T-helper 2 cell treated with Interferon-gamma antibody and Interleukin-4, amounts not matched to agents 5 μg/mL and 100 μg/mL, for 36 hours (primary cell): ENCODE measurements at regions not wholly inside any gene's neighbourhood (a gene's known extent, or its start where the extent isn't known, plus 50 kb on each side); places are given as distances from the start of the nearest gene placed in this dataset.

Source experiments
- DNase-seq: peaks from one replicate; pipeline ENCODE4 v3.0.0; 2021; ENCODE audit warnings: low spot score
- H3K27ac Mint-ChIP-seq: one replicate; pipeline ENCODE4 v1.8.0; 2021; ENCODE audit warnings: mild to moderate bottlenecking, mixed read lengths
- H3K27me3 Mint-ChIP-seq: one replicate; pipeline ENCODE4 v1.8.0; 2021; ENCODE audit warnings: low read depth, mixed read lengths
- H3K36me3 Mint-ChIP-seq: one replicate; pipeline ENCODE4 v1.8.0; 2021; ENCODE audit warnings: low read depth, mixed read lengths
- H3K4me1 Mint-ChIP-seq: one replicate; pipeline ENCODE4 v1.8.0; 2021; ENCODE audit warnings: low read depth, mixed read lengths
- H3K4me3 Mint-ChIP-seq: one replicate; pipeline ENCODE4 v1.8.0; 2022; ENCODE audit warnings: mild to moderate bottlenecking, moderate library complexity, mixed read lengths
- H3K9me3 Mint-ChIP-seq: one replicate; pipeline ENCODE4 v1.8.0; 2021; ENCODE audit warnings: mixed read lengths

- no peak overlapping the region for H3K27ac Mint-ChIP-seq
- no peaks in the 10 kb centered on the region for H3K36me3 Mint-ChIP-seq
- H3K9me3 Mint-ChIP-seq: peaks cover 24% of the 10 kb centered on the region
- H3K4me3 Mint-ChIP-seq: no peak overlapping the region
- DNase-seq: no peak
- H3K27me3 Mint-ChIP-seq: no peaks in the 10 kb centered on the region
- H3K4me1 Mint-ChIP-seq: no peaks in the 10 kb centered on the region
Measured at GRCh38 chr13:33891196-33891742, 73.3 kb downstream of the RFC3 start.

GRCh38 chr13:33893559-33893958, 75.6 kb downstream of the RFC3 start:
- no peak overlapping the region for H3K27ac Mint-ChIP-seq

GRCh38 chr13:33904431-33904830, 86.5 kb downstream of the RFC3 start:
- Mint-ChIP-seq H3K27ac (no peak overlapping the region), H3K4me3 (no peak overlapping the region), H3K4me1 (no peaks in the 10 kb centered on the region), H3K9me3 (peaks cover 7% of the 10 kb centered on the region), H3K27me3 (no peaks in the 10 kb centered on the region), H3K36me3 (no peaks in the 10 kb centered on the region)
- no peak for DNase-seq

More at GRCh38 chr13:33893559-33893958, 75.6 kb downstream of the RFC3 start:
- Mint-ChIP-seq H3K36me3 (peaks cover 2% of the 10 kb centered on the region), H3K27me3 (no peaks in the 10 kb centered on the region), H3K4me3 (no peak overlapping the region), H3K4me1 (no peaks in the 10 kb centered on the region), H3K9me3 (peaks cover 42% of the 10 kb centered on the region)
- DNase-seq: no peak

DNA sequence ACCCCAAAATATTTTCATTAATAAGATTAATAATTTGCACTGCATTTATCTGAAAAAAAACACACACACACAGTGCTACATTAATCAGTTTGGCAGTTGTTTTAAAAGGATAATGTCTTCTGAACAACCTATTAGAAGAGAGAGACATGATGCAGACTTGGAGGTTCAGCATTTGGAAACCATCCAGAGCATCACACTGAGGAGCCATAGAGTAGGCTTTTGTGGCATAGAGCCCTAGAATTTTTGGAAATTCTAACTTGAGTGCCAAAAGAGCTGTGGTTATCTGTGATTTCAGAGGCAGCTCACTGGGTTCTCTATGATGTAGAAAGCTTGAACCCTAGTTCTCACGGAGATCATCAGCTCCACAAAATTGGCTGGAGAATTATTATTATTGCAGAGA, 90.2 kb downstream of the RFC3 start:
- H3K4me1 Mint-ChIP-seq: no peaks in the 10 kb centered on the region
- no peaks in the 10 kb centered on the region for H3K27me3 Mint-ChIP-seq
- no peak overlapping the region for H3K27ac Mint-ChIP-seq
- no peaks in the 10 kb centered on the region for H3K9me3 Mint-ChIP-seq
- no peak overlapping the region for H3K4me3 Mint-ChIP-seq
- no peaks in the 10 kb centered on the region for H3K36me3 Mint-ChIP-seq
- no peak for DNase-seq

DNA sequence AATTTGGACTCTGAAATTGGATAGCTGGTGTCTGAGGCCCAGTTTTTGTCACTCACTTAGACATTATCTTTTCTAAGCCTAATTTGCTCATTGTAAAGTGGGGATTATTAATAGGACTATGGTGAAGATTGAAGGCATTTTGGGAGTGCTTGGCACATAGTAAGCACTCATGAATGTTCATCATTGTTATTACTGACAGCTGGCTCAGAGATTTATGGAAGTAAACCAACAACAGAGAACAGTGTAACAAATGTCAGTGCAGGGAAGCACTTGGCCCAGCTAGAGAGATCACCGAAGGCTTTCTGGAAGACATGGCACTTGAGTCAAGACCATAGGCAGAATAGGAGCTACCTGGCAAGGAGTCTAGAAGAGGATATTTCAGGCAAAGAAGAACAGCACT, 92.3 kb downstream of the RFC3 start:
- Mint-ChIP-seq H3K27ac (no peak overlapping the region), H3K27me3 (no peaks in the 10 kb centered on the region), H3K36me3 (no peaks in the 10 kb centered on the region), H3K4me3 (no peak overlapping the region), H3K9me3 (no peaks in the 10 kb centered on the region), H3K4me1 (no peaks in the 10 kb centered on the region)
- DNase-seq: no peak

DNA sequence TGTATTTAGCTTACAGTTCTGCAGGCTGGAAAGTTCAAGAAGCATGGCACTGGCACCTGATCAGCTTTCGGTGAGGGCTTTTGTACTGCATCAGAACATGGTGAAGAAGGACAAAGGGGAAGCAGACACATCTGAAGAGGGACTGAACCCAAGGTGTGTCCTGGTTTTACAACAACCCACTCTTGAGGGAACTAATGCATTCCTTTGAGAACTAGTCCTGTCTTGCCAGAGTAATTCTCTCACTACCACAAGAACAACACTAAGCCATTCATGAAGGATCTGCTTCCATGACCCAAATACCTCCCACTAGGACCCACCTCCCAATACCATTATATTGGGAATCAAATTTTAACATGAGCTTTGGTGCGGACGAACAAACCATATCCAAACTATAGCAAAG, 93.6 kb downstream of the RFC3 start:
- no peak overlapping the region for H3K4me3 Mint-ChIP-seq
- DNase-seq: no peak
- no peaks in the 10 kb centered on the region for H3K36me3 Mint-ChIP-seq
- no peak overlapping the region for H3K27ac Mint-ChIP-seq
- no peaks in the 10 kb centered on the region for H3K27me3 Mint-ChIP-seq
- H3K9me3 Mint-ChIP-seq: no peaks in the 10 kb centered on the region
- no peaks in the 10 kb centered on the region for H3K4me1 Mint-ChIP-seq

- Mint-ChIP-seq H3K9me3 (no peaks in the 10 kb centered on the region), H3K4me1 (no peaks in the 10 kb centered on the region), H3K27me3 (no peaks in the 10 kb centered on the region), H3K36me3 (no peaks in the 10 kb centered on the region), H3K4me3 (no peak overlapping the region), H3K27ac (no peak overlapping the region)
- DNase-seq: no peak
Measured at GRCh38 chr13:33913829-33914228, 95.9 kb downstream of the RFC3 start.

- H3K27ac Mint-ChIP-seq: no peak overlapping the region
- no peak overlapping the region for H3K4me3 Mint-ChIP-seq
- no peaks in the 10 kb centered on the region for H3K27me3 Mint-ChIP-seq
- no peak for DNase-seq
- H3K36me3 Mint-ChIP-seq: no peaks in the 10 kb centered on the region
- H3K9me3 Mint-ChIP-seq: no peaks in the 10 kb centered on the region
- no peaks in the 10 kb centered on the region for H3K4me1 Mint-ChIP-seq
Measured at GRCh38 chr13:33917190-33917589, 99.2 kb downstream of the RFC3 start.

GRCh38 chr13:33918199-33918932, 100.4 kb downstream of the RFC3 start:
- H3K27me3 Mint-ChIP-seq: no peaks in the 10 kb centered on the region

DNA sequence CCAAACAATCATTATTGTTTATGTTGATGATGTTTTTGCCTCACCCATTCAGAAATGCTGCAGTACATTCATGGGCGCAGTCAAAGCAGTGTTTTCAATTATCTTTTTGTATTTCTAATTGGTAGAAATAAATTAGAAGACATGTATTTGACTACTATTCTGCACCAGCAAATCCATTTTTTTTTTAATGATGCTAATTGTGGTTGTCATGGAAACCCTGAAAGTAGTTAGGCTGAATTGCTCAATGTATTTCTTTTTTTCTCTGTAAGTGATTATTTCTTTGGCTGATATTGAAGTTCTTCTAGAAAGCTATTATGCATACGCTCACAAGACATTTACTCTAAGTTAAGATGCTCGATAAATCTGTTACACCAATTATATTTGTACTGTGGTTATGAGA, 101.2 kb downstream of the RFC3 start:
- H3K9me3 Mint-ChIP-seq: no peaks in the 10 kb centered on the region
- no peak for DNase-seq
- no peaks in the 10 kb centered on the region for H3K4me1 Mint-ChIP-seq
- H3K27ac Mint-ChIP-seq: no peak overlapping the region
- no peaks in the 10 kb centered on the region for H3K36me3 Mint-ChIP-seq
- no peaks in the 10 kb centered on the region for H3K27me3 Mint-ChIP-seq
- H3K4me3 Mint-ChIP-seq: no peak overlapping the region

More at GRCh38 chr13:33918199-33918932, 100.4 kb downstream of the RFC3 start:
- Mint-ChIP-seq H3K4me3 (no peak overlapping the region), H3K27ac (no peak overlapping the region), H3K4me1 (no peaks in the 10 kb centered on the region), H3K36me3 (no peaks in the 10 kb centered on the region), H3K9me3 (no peaks in the 10 kb centered on the region)
- no peak for DNase-seq

- DNase-seq: no peak
- Mint-ChIP-seq H3K9me3 (no peaks in the 10 kb centered on the region), H3K27ac (no peak overlapping the region), H3K4me1 (no peaks in the 10 kb centered on the region), H3K4me3 (no peak overlapping the region), H3K36me3 (no peaks in the 10 kb centered on the region), H3K27me3 (no peaks in the 10 kb centered on the region)
Measured at GRCh38 chr13:33925563-33925962, 107.6 kb downstream of the RFC3 start.

DNA sequence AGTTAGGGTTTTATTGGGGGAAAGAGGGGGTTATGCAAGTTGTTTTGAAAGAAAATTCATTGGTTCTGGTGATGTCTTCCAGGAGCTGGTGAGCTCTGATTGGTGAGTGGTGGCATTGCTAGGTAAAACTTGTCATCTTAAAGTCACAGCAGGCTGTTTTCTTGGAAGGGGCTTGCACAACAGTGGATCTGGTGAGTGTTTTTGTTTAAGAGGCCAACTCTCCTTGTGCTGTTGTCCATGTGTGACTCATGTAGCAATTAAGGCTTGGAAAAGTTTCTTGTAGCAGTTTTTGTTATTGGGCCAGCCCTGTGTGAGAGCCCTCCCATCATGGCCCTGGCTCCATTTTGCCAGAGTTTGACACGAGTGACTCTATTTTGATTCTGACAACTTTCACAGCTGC, 109.4 kb downstream of the RFC3 start:
- no peak overlapping the region for H3K4me3 Mint-ChIP-seq
- no peaks in the 10 kb centered on the region for H3K36me3 Mint-ChIP-seq
- H3K27me3 Mint-ChIP-seq: no peaks in the 10 kb centered on the region
- H3K27ac Mint-ChIP-seq: no peak overlapping the region
- H3K4me1 Mint-ChIP-seq: no peaks in the 10 kb centered on the region
- DNase-seq: no peak
- H3K9me3 Mint-ChIP-seq: no peaks in the 10 kb centered on the region

DNA sequence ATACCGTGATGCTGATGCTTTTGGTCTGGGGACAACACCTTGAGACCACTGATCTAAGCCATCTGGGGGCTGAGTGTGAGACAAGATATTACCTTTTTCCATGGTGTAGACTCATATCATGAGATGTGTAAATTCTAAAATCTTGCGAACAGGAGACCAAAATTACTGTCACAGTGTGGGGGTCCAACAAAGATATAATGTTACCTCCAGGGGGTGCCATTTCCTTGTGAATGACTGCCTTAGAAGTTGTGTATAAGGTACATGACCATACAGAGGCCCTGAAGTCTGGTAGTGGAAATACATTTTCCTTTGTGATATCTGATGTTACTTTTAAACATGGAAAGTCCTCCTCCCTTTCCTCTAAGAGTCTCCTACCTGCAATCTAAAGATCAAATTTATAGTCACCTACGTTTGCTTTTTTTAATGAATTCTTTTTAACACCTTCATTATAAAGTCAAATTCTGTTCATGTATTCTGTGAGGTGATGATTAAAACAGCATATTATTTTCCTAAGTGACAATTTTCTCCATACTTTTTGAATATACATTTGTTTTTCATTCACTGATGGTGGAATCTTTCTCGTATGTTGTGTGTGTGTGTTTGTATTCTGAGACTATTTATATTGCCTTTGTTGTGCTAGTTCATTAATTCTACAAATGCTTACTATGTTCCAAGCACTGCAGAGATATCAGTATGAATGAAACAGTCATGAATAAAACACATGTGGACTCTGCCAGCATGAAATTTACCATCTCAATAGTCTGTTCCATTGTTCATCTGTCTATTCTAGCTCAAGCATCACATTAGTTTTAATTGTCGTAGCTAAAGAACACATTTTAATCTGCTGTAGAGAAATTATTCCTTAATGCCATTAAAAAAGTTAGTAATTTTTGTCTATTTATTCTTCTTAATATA, 113.7 kb downstream of the RFC3 start:
- no peak overlapping the region for H3K4me3 Mint-ChIP-seq
- H3K36me3 Mint-ChIP-seq: no peaks in the 10 kb centered on the region
- no peak for DNase-seq
- H3K4me1 Mint-ChIP-seq: no peaks in the 10 kb centered on the region
- no peak overlapping the region for H3K27ac Mint-ChIP-seq
- no peaks in the 10 kb centered on the region for H3K27me3 Mint-ChIP-seq
- no peaks in the 10 kb centered on the region for H3K9me3 Mint-ChIP-seq

DNA sequence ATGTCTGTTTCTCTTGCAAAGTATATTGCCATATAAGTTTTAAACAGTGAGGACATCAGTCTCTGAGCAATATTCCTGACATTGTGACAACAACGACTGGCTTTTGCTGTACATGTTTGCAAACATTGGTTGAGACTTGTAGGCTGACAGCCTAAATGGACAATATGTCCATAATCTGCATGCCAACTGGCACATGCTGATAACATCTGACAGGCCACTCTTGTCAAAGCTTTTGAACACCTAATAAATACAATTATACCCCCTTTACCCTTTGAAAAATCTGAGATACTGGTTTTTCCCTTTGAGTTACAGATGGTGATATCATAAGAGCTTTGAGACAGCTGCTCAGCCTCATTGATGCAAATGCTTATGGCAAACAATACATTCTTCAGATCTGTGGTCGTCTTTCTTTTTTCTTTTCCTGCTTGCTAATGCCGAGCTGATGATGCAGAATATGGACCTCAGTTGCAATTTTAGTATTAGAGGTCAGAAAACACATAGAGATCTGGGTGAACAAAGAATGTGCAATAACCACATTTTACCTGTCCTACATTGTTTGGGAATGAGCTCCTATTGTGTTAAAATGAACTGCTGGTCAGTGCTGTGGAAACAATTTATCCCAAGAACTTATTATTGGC, 114.9 kb downstream of the RFC3 start:
- Mint-ChIP-seq H3K4me3 (no peak overlapping the region), H3K27me3 (no peaks in the 10 kb centered on the region), H3K4me1 (no peaks in the 10 kb centered on the region), H3K27ac (no peak overlapping the region), H3K9me3 (no peaks in the 10 kb centered on the region), H3K36me3 (no peaks in the 10 kb centered on the region)
- no peak for DNase-seq
